ENCODE measurements at regions not wholly inside any gene's neighbourhood (a gene's known extent, or its start where the extent isn't known, plus 50 kb on each side); places are given as distances from the start of the nearest gene placed in this dataset.
A peak's percentile ranks its signal among the peaks of the same experiment; 100 is the strongest.

GRCh38 chr5:120080781-120081180, 383.3 kb upstream of the PRR16 start:
- no peaks in the 10 kb centered on the region for H4K20me1 ChIP-seq (ENCODE audit: insufficient read depth)
- no peak overlapping the region for H3K9ac ChIP-seq
- H3K4me2 ChIP-seq: no peak overlapping the region
- no peak for DNase-seq
- no peak overlapping the region for H3K4me3 ChIP-seq (ENCODE audit: low read depth in 2 of 2, low read length in 1 of 2)
- H3F3A ChIP-seq (replicated peaks; ENCODE audit: insufficient read depth): no peaks in the 10 kb centered on the region
- H3K9me3 ChIP-seq: no peaks in the 10 kb centered on the region
- no peak overlapping the region for H2AFZ ChIP-seq (ENCODE audit: low read depth)
- H3K9me2 ChIP-seq: no peaks in the 10 kb centered on the region
- no peaks in the 10 kb centered on the region for H3K4me1 ChIP-seq (ENCODE audit: control insufficient read depth in 1 of 2, insufficient read depth in 2 of 2, low read depth in 1 of 2, low read length in 1 of 2)
- no peaks in the 10 kb centered on the region for H3K27me3 ChIP-seq (ENCODE audit: insufficient read depth)
- H3K27ac ChIP-seq (ENCODE audit: low read depth in 2 of 2, low read length in 1 of 2): no peak overlapping the region
- no peaks in the 10 kb centered on the region for H3K36me3 ChIP-seq (replicated peaks in 1 of 2; ENCODE audit: control insufficient read depth in 1 of 2, insufficient read depth in 2 of 2, low read length in 1 of 2)
- H3K79me2 ChIP-seq (ENCODE audit: insufficient read depth): no peaks in the 10 kb centered on the region
- TF ChIP-seq TCF12 (IDR thresholded peaks at IDR 0.05): no peak
- TF ChIP-seq EZH2phosphoT487 (IDR thresholded peaks at IDR 0.05; ENCODE audit: borderline replicate concordance, low read depth): no peak
- TF ChIP-seq FOXM1 (IDR thresholded peaks at IDR 0.05; ENCODE audit: low read depth): no peak
- TF ChIP-seq USF2 (IDR thresholded peaks at IDR 0.05; ENCODE audit: borderline replicate concordance, low read depth, low read length): no peak
- no peak for TF ChIP-seq FOXJ3 (CRISPR knock-in tag; IDR thresholded peaks at IDR 0.05)
- TF ChIP-seq SIN3A (IDR thresholded peaks at IDR 0.05; ENCODE audit: borderline replicate concordance, low read depth, low read length): no peak
- no peak for TF ChIP-seq CTCF (IDR thresholded peaks at IDR 0.05)
- WGBS (ENCODE audit: low lambda C conversion rate): 37% methylated on average over 3 of the region's 3 CpGs
- CTCF ChIA-PET: interaction anchor here (0.9 kb wide), 1 partner anchor 21 kb away, joined by 3 read pairs; no protein-coding TSS in a partner anchor
- POLR2A ChIA-PET: no interaction called here

- no peak overlapping the region for H2AFZ ChIP-seq (ENCODE audit: low read depth)
- TF ChIP-seq ZBTB33 (IDR thresholded peaks at IDR 0.05; ENCODE audit: borderline replicate concordance, low read depth) (no peak), CTCF (IDR thresholded peaks at IDR 0.05) (peak; percentile 26; the same call in 1 of the 2 replicates)
- no peaks in the 10 kb centered on the region for H3K27me3 ChIP-seq (ENCODE audit: insufficient read depth)
- no peaks in the 10 kb centered on the region for H3K79me2 ChIP-seq (ENCODE audit: insufficient read depth)
- H3K9me3 ChIP-seq: no peaks in the 10 kb centered on the region
- no peak overlapping the region for H3K4me2 ChIP-seq
- no peak overlapping the region for H3K4me3 ChIP-seq (ENCODE audit: low read depth in 2 of 2, low read length in 1 of 2)
- H3K9me2 ChIP-seq: no peaks in the 10 kb centered on the region
- H3K36me3 ChIP-seq (replicated peaks in 1 of 2; ENCODE audit: control insufficient read depth in 1 of 2, insufficient read depth in 2 of 2, low read length in 1 of 2): no peaks in the 10 kb centered on the region
- no peak overlapping the region for H3K9ac ChIP-seq
- WGBS (ENCODE audit: low lambda C conversion rate): 60% methylated on average over 3 of the region's 3 CpGs
- ChIA-PET CTCF (interaction anchor here (1.2 kb wide), 1 partner anchor 182 kb away, joined by 3 read pairs; no protein-coding TSS in a partner anchor), POLR2A (no interaction called here)
- H3F3A ChIP-seq (replicated peaks; ENCODE audit: insufficient read depth): no peaks in the 10 kb centered on the region
- no peaks in the 10 kb centered on the region for H3K4me1 ChIP-seq (ENCODE audit: control insufficient read depth in 1 of 2, insufficient read depth in 2 of 2, low read depth in 1 of 2, low read length in 1 of 2)
- no peak for DNase-seq
- H4K20me1 ChIP-seq (ENCODE audit: insufficient read depth): no peaks in the 10 kb centered on the region
- H3K27ac ChIP-seq (ENCODE audit: low read depth in 2 of 2, low read length in 1 of 2): no peak overlapping the region
Observed at GRCh38 chr5:120082316-120083068, 381.6 kb upstream of the PRR16 start.
